ENCODE measurements at regions not wholly inside any gene's neighbourhood (a gene's known extent, or its start where the extent isn't known, plus 50 kb on each side); places are given as distances from the start of the nearest gene placed in this dataset.
"Not testable (repeated sequence)": the region's sequence is repeated elsewhere in the genome, so short reads cannot be mapped to it uniquely, and the experiment has no call there.

DNA sequence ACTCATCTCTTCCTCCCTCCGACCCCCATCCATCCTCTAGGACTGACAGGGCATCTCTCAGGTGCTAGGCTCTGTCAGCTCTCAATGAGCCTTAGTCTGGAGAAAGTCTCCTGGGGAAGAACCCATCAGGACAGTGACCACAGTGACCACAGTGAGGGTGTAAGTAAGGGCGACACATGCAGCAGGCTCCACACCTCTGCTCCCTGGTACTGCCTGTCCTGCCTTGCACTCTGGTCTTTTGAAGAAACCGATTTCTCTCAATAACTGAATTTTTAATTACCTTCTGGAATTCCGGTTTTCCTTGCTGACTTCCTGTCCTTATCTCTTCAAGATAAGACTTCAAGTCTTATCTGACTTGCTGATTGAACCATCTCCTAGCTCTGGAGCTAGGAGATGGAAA is 190.2 kb downstream of the ACTR3B start:
- no peak for DNase-seq

DNA sequence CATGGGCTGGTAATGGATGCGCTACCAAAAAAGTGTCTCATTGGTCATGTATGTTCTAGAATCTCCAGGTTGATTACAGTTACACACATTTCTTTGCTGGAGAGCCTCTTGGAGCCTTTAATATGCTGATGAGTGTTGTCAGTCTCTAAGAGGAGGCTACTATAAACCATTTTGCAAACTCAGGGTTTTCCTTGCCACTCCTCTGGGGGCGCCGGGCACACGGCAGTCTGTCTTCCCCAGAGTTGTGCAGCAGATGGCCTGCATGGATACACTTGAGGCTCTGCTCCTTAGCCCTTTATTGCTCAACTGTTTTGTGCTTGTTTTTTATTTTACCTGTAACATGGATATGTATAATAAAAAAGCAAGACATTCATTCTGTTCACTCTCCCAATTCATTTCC is 196.5 kb downstream of the ACTR3B start:
- no peak for DNase-seq

DNA sequence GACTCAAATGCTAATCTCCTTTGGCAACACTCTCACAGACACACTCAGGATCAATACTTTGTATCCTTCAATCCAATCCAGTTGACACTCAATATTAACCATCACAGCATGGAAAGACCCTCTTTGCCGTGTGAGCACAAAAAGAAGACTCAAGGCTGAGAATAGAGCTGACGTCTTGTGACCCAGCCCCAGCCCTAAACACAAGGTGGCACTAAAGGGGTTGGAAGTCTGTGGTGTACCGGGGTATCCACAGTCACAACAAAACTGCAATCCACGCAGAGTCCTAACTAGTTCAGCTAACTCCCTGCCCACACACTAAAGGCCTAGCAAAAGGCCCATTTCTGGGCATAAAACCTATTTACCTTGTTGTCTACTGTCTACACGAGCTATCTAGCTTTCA is 200.1 kb downstream of the ACTR3B start:
- DNase-seq: no peak

DNA sequence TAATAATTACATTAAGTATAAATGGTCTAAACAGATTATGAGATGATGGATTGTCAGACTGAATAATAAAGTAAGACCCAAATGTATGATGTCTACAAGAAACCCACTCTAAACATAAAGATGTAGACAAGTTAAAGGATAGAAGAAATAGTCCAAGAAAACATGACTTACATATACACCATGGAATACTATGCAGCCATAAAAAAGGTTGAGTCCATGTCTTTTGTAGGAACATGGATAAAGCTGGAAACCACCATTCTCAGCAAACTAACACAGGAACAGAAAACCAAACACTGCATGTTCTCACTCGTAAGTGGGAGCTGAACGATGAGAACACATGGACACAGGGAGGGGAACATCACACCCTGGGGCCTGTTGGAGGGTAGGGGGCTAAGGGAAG is 202.2 kb downstream of the ACTR3B start:
- not testable (repeated sequence) for DNase-seq

DNA sequence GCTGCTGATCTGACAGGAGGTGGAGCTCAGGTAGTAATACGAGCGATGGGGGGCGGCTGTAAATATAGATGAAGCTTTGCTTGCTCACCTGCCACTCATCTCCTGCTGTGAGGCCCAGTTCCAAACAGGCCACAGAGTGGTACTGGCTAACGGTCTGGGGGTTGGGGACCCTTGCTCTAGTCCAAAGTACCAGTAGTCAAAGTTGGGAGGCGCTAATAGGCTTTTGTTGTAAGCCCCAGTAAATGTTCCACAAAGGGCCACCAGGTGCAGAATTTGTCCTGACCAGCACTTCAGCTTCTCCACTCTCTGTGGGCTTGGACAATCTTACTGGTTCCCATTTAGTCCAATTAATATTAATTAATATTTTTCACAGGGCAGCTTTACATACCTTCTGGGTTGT is 206.6 kb downstream of the ACTR3B start:
- no peak for DNase-seq

DNA sequence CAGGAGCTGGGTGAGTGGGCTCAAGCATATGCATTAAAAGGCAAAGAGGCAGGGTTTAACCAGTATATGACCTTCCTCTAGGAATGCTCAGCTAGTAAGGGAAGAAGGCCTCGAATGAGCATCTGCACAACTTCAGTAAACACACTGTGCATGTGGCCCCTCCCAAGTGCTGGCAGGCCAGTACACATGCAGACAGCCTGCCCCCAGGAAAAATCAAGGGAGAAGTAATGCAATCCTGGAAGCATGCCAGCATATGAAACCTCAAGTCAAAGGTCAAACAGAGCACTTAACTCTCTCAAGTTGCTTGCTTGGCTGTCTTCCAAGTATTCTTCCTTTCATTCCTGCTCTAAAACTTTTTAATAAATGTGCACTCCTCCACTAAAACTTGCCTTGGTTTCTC is 208.4 kb downstream of the ACTR3B start:
- DNase-seq: no peak

DNA sequence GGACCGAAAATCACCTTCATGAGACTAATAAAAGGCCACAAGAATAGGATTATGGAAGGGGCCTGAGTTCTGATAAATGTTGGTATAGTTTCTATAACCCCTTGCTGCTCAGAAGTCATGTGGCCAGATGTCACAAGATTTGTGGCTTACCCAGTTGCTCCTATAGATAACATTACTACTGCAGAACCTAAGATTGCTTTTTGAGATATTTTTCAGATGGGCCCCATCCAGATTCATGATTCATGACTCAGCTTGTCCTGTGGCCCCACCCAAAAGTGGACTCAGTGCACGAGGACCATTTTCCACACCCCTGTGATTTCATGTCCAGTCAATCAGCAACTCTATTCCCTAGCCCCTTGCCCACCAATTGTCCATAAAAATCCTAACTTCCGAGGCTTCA is 209.0 kb downstream of the ACTR3B start:
- DNase-seq: no peak

DNA sequence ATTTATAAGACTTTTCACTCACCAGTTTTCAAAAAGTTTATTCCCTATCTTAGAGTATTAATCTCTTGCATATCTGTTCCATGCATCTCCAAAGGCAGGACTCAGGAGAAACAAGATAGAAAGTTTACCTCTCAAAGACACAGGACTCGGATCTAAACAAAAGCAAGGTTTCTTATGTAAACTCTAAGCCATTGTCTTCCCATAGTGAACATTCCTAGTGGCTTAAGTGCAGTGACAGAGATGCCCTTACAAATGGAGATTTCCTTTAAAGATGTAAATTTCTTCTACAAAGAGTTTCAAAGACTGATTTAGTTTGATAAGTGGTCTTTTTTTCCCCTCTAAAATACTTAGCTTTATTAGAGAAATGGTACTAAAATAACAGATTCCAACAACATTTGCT is 209.8 kb downstream of the ACTR3B start:
- no peak for DNase-seq

DNA sequence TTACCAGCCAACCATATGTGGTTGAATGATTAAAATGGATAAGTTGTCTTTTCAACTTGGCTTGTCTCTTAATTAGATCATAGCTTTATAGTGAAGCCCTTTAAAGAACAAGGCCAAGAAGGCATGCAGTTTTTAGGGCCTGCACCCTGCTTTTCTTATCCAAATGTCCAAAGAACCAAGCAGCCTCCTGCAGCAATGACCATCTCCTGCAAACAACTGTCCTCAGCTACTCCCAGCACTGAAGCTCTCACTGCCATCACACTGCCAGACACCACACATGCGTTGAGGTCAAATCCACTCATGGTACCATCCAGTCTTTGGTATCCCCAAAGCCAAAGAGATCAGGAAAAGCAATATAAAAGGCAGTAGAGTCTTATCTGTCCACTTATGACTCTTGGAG is 210.3 kb downstream of the ACTR3B start:
- no peak for DNase-seq

DNA sequence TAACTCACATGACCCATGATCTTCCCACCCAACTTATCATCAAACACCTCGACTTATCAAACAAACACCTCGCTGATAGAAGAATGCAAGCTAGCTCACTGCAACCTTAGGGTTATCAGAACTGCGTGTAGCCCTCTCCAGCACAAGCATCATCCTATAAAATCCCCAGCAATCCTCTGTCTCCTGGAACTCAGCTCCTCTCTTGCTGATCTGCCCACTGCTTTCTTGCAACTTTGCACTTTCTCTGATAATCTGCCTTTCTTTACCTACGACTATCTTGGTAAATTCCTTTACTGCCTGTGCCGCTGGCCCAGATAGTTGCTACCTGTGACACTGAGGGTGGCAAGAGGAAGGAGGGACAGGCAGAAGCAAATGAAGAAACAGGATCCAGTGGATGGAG is 210.9 kb downstream of the ACTR3B start:
- DNase-seq: no peak

DNA sequence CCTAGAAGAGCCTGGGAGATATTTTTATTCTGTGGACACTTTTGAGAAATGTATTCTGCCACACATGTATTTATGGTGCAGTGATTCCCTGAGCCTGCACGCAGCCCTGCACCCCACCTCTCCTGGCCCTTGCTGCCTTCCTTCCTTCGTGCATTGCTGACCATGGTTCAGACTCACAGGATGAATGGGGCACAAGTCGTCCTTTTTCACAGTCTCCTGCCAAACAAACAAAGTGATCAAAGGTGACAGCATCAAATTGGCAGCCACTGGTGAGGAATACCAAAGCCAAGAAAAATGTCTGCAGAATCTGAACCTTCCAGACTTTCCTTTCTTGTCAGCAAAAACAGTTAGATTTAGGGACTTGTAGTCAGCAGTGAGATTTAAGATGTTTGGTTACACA is 215.0 kb downstream of the ACTR3B start:
- no peak for DNase-seq

DNA sequence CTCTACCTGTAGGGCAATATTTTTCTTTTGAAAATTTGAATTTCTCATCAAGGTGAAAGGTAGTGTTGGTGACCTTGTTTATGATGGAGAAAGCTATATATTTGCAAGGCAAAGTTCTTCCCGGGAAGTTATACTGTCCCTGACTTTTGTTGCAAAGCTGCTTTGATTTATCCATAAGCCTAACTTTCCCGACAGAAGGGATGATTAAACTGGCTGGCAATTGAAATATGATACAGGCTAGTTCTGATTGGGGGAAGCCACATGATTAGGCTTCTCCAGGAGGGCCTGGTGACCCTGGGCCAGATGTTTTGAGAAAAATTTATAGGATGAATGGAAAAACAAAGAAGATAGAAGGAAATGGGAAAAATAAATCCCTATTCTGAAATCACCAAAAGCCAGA is 215.5 kb downstream of the ACTR3B start:
- DNase-seq: no peak

DNA sequence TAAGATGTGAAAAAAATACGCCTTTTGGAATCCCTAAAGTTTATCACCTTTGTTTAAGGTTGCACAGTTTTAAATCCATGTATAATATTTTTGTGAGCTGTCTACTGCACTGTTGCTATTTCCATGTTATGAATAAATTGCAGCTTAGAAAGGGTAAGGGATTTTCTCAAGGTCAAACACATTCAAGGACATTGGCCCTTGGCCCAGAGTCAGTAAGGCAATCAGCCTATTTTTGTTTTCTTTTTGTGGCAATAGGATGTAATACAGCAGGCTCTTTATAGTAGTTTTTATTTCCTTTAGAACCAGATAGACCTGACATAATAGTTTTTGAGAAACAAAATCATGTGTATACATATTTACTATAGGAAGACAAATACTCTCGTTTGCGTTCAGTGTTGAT is 219.8 kb downstream of the ACTR3B start:
- no peak for DNase-seq

DNA sequence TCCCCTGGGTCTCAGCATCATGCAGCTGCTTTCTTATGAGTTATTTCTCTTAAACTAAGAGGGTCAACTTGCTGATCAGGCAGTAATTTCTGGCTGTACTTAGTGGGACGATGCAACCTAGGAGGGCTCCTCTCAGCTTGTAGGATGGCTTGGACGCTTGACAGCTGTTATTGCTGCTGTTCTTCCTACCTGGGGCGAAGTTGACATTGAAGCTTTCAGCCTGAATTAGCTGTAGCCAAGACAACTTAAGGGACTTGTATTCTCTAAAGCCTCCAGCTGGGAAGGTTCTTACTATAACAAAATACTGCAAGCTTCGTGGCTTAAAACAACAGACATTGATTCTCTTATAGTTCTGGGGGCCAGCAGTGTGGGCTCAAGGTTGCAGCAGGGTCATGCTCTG is 224.9 kb downstream of the ACTR3B start:
- DNase-seq: no peak

DNA sequence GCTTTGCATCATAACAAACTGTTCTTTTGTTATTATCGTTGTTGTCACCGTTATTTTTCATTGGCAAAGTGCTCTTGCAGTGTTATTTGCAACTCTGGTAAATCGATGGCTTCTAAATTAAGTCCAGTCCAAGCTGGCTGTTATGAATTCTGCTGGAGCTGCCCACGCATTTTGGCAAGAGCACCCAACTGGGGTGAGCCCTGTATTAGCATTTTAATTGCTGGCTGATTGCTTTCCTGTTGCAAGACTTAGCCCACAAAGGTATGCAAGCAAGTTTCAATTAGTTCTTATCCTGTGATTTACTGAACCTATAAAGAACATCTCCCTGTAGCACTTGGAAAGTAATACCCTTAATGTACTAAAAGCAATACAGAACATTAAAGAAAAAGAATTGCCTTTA is 226.8 kb downstream of the ACTR3B start:
- DNase-seq: no peak

DNA sequence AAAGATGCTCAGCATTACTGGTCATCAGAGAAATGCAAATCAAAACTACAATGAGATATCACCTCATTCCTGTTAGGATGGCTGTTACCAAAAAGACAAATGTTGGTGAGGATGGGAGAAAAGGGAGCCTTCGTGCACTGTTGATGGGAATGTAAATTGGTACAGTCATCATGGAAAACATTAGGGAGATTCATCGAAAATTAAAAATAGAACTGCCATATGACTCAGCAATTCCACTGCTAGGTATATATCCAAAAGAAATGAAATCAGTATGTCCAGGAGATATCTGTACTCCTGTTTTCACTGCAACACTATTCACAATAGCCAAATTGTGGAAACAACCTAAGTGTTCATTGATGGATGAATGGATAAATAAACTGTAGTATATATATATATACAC is 228.1 kb downstream of the ACTR3B start:
- no peak for DNase-seq

DNA sequence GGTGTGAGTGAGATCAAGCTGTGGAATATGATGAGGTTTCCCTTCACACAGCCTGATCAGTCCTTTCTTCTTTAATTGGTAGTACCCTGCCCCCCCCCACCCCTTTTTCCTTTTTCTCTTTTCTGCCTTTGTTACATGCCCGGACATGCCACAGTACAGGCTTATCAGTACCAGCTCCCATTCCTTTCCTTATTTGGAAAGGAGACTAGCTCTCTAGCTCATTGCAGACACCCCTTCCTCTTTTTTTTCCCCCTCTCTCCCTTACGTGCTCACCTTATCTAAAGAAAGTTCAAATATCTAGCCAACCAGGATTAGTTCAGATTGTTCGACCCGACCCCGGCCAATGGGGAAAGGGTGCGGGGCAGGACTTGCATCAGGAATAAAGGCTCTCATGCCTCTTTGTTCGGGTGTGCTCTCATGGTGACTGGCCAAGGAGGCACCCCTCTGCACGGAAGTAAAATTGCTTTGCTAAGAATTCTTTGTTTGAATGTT is 230.4 kb downstream of the ACTR3B start:
- DNase-seq: no peak

DNA sequence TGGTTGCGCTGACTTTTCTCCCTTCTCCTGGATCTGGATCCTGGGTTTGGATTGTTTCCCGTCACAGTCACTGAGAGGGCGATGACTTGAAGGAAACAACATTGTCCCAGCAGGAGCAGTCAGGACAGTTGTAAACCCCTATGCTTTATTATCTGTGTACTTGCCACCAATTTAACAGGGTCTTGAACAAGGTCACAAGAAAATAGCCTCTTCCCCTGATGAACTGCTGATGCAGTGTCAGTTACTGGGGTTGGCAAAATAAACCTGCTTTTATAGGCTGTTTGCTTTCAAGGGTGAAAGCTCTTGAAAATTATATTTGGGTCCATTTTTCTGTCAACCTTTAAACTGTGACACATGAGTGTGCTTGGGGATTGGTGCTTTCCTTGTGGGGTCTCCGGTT is 238.9 kb downstream of the ACTR3B start:
- no peak for DNase-seq

DNA sequence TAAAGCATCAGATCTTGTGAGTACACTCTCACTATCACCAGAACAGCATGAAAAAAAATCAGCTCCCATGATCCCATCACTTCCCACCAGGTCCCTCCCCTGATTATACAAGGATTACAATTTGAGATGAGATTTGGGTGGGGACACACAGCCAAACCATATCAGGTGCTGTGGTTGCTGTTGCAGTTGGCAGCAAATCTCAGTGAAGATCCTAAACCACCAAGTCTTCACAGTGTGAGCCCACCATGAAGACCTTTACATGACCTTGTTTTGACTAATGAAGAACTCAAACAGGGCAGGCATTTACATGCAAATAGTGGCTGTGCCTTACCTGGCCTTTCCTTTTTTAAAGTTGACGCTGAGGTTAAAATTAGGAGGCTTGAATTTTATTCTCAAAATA is 242.6 kb downstream of the ACTR3B start:
- no peak for DNase-seq

DNA sequence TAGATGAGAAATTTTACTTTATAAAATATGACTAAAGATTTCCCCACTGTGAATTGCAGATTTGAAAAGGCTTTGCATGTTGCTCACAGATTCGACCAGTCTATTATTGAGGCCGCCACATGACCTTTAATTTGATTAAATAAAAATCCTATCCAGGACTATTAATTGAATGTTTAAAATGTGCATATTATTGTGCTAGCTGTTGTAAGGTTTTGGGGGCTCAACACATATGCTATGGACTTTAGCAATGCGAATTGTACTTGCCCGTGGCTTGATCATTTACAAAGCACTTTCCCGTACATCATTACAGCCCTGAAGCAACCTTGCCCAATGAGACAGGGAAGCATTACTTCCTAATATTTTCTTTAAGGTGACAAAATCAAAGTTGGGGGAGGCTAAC is 243.0 kb downstream of the ACTR3B start:
- no peak for DNase-seq

DNA sequence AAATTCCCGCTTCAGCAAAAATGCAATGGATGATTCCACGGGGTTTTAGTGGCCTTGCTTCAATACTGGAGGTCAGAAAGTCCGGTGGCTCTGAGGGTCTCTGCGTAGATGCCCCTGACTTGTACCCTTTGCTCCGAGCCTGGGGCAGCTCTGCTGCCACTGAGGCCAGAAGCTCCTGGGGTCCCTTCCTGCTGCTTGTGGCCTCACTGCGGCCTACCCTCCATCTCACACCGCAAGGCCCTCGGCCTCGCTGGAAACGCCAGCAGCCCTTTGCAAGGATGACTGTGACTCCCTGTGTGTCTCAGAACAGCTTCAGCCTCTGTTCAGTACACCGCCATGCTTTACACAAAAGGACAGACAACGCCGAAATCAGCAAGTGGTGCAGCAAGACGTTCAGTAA is 244.8 kb downstream of the ACTR3B start:
- no peak for DNase-seq

DNA sequence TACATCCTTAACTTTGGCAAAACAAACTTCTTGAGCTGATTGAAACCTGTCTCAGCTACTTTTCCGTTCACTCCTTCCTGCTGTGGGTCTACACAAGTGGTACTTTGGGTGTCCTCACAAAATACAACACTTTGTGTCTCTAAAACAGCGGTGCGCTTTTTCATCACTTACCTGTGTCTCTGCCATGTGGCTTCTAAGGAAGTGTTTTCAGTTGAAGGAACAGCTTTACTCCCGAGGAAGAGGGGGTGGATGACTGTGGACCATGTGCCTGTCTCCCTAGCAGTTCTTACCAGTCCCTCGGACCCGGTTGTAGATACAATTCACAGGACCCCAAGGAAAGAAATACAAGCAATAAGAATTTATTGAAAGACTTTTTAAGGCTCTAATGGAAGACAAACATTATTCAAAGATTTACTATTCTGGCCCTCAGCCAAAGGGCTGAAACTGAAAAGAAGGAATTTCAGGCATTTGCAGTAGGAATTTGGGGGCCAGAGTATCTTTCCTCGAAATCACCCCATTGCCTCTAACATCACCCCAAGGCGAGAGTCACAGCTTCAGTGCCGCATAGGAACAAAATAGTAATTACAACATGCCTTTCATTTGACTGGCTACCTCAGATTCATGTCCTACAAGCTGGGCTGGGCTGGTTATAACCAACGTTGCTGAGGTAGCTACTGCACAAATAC is 246.3 kb downstream of the ACTR3B start:
- DNase-seq: no peak

DNA sequence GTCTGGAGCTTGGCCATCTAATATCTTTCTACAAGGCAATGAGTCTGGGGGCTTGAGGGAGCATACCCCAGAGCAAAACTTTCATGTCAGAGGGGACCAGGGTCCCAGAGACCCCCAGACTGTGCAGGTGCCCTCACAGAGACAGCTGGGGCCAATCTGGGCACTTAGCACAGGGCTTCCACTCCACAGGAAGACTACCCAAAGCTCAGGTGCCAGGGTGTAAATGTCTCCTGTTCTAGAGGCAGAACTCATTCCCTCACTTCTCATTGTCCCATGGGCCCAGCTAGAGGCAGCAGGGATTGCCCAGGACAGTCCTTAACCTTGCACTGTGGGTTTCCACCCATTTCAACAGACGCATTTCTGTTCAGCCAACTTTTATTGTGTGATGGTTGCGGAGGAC is 246.9 kb downstream of the ACTR3B start:
- DNase-seq: no peak

DNA sequence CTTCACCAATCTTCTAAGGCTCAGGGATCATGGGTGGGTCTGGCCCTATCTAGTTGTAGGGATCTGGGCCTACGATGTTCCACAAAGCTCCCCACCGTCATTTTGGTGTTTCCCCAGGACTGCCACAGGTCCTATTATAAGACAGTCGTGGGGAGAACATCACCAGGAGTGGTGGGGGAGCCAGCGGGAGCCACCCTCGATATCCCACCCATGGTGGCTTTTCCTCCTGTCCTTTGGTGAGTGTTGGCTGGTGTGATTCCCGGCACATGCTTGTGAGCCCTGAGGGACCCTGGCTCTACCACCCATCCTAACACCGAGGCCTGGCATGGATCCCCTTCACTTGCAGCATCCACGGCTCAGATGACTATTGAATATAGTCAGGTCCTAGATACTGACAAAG is 247.4 kb downstream of the ACTR3B start:
- DNase-seq: no peak

DNA sequence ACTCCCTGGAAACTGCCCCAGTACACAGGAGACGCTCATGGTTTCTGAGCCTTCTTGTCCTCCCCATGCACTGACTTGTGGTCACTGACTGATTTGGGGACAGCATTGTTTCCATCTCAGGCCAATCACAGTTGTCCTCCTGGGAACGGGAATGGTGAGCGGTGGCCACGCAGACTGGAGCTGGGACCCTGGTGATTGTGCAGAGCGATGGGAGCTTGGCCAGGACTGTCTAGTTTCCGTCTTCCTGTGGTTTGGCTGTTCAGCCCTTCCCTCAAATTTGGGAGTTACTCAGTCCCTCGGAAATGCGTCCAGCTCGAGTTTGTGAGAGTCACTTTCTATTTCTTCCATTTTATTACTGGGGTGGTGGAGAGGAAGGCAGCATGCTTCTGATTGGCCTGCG is 250.9 kb downstream of the ACTR3B start:
- DNase-seq: no peak

DNA sequence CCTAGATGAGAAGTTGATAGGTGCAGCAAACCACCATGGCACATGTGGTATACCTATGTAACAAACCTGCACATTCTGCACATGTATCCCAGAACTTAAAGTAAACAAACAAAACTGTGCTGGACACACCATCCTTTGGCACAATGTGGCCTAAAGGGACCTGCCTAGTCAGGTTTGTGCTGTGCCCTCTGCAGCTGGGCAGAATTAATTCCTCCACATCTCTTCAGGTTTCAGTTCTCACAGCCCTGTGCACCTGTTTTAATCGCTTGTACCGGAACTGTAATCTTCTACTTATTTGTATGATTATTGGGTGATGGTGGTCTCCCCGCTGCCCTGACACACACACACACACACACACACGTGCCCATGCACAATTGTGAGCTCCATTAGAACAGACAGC is 252.7 kb downstream of the ACTR3B start:
- no peak for DNase-seq
